DOHH2 (cell line): ENCODE measurements at regions not wholly inside any gene's neighbourhood (a gene's known extent, or its start where the extent isn't known, plus 50 kb on each side); places are given as distances from the start of the nearest gene placed in this dataset.

Experiments
- CTCF ChIP-seq: fragments of 200-600 bp; sonication (generic); IDR thresholded peaks from one replicate; pipeline ENCODE4 v1.5.1; 2014; ENCODE audit warnings: antibody characterized with exemption, mild to moderate bottlenecking, low read depth, low read length; ENCODE audit not compliant: poor library complexity, severe bottlenecking
- EZH2phosphoT487 ChIP-seq: fragments of 200-600 bp; sonication (generic); IDR thresholded peaks from 2 replicates; pipeline ENCODE4 v1.6.1; 2017; ENCODE audit warnings: borderline replicate concordance, mild to moderate bottlenecking, antibody characterized with exemption, low read length, moderate library complexity, mixed read lengths

- TF ChIP-seq CTCF (no peak), EZH2phosphoT487 (no peak)
Observed at GRCh38 chr18:4734903-4735302, 279.8 kb upstream of the DLGAP1 start.
